ENCODE measurements at regions not wholly inside any gene's neighbourhood (a gene's known extent, or its start where the extent isn't known, plus 50 kb on each side); places are given as distances from the start of the nearest gene placed in this dataset.
"Not testable (repeated sequence)": the region's sequence is repeated elsewhere in the genome, so short reads cannot be mapped to it uniquely, and the experiment has no call there.

GRCh38 chr1:840592-840991, 83.1 kb upstream of the SAMD11 start:
- TF ChIP-seq ZFP30 (CRISPR knock-in tag; IDR thresholded peaks at IDR 0.05); TCF4 (CRISPR knock-in tag; IDR thresholded peaks at IDR 0.05; ENCODE audit: borderline replicate concordance); ZC3H10 (CRISPR knock-in tag; IDR thresholded peaks at IDR 0.05); RARB (CRISPR knock-in tag; IDR thresholded peaks at IDR 0.05); SNAI2 (CRISPR knock-in tag; IDR thresholded peaks at IDR 0.05); PATZ1 (CRISPR knock-in tag; IDR thresholded peaks at IDR 0.05; ENCODE audit: borderline replicate concordance); OSR1 (CRISPR knock-in tag; IDR thresholded peaks at IDR 0.05); CSDC2 (CRISPR knock-in tag; IDR thresholded peaks at IDR 0.05); ZFP3 (CRISPR knock-in tag; IDR thresholded peaks at IDR 0.05): not testable (repeated sequence)

Measured in SK-N-SH treated with all-trans-retinoic acid at 6 μM for 48 hours (cell line).